Activated naive CD4-positive, alpha-beta T cell (primary cell): ENCODE measurements at regions not wholly inside any gene's neighbourhood (a gene's known extent, or its start where the extent isn't known, plus 50 kb on each side); places are given as distances from the start of the nearest gene placed in this dataset.
"Not testable (repeated sequence)": the region's sequence is repeated elsewhere in the genome, so short reads cannot be mapped to it uniquely, and the experiment has no call there.

Source experiments
- DNase-seq, 4 experiments: peaks; one replicate each; lab custom pipeline; 2025; lab: John Stamatoyannopoulos, UW

DNA sequence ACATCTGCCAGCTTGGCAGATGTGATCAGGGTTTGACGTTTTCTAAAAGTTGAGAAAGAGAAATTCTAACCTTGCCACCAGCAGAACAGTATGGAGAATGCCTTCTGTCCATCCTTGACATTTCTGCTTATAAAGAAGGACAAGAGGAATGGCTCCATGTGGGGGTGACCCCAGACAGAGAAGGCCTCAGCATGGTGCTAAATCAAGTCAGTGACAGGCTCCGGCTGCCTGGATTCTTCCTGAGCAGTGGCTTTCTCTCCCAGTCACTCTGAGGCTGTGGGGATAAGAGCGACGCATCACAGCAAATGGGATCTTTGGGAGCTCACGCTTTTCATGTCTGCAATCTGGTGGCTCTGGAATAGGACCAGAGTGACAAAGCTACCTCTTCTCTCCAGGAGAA, 640.2 kb upstream of the CAMK1G start:
- no peak for DNase-seq

GRCh38 chr1:208944981-208945451, 638.5 kb upstream of the CAMK1G start:
- no peak for DNase-seq

DNA sequence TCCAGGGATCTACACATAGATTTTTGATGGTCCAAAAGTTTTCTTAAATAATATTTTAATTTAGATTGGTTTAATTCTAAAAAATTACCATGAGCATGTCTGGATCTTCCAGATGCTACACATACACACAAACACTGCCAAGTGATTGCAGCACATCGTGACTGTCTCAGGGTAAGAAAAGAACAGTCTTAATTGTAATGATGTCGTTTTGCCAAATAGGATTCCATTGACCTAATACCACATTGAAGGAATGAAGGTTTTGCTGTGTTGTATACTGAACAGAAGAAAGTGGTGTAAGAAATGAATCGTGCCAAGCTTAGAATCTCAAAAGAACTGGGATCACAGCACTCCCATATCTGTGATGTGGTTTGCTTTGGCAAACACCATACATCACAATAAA, 633.3 kb upstream of the CAMK1G start:
- DNase-seq = no peak

- DNase-seq = no peak
Measured at GRCh38 chr1:208951026-208951525, 632.4 kb upstream of the CAMK1G start.

GRCh38 chr1:208951908-208952307, 631.6 kb upstream of the CAMK1G start:
- no peak for DNase-seq

DNA sequence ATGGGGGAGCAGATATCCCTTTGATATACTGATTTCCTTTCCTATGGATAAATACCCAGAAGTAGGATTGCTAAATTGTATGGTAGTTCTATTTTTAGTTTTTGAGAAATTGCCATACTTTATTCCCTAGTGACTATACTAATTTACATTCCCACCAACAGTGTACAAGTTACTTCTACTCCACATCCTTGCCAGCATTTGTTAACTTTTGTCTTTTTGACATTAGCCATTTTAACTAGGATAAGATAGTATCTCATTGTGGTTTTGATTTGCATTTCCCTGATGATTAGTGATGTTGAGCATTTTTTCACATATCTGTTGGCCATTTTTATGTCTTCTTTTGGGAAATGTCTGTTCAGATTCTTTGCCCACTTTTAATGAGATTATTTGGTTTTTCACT, 620.6 kb upstream of the CAMK1G start:
- DNase-seq = no peak

GRCh38 chr1:208965351-208965750, 618.2 kb upstream of the CAMK1G start:
- no peak for DNase-seq

GRCh38 chr1:208967334-208967733, 616.2 kb upstream of the CAMK1G start:
- no peak for DNase-seq

DNA sequence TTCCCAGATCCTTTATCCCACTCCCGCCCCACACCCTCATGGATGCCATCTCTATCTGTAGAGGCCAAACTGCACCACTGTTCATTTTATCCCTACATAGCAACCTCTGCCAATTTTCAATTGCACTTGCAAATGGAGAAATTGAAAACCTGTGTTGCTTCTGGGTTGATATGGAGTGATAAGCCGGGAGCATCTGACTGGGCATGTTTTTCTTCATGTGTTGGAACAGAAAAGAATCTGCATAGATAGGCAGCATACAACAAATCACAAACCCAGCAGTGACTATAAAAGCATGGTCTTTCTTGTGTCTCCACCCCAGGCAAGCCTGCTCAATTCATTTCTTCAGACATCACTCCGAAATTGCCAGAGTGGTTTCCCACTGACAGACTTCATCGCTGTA, 608.8 kb upstream of the CAMK1G start:
- no peak for DNase-seq

GRCh38 chr1:208975456-208975855, 608.1 kb upstream of the CAMK1G start:
- DNase-seq = no peak

DNA sequence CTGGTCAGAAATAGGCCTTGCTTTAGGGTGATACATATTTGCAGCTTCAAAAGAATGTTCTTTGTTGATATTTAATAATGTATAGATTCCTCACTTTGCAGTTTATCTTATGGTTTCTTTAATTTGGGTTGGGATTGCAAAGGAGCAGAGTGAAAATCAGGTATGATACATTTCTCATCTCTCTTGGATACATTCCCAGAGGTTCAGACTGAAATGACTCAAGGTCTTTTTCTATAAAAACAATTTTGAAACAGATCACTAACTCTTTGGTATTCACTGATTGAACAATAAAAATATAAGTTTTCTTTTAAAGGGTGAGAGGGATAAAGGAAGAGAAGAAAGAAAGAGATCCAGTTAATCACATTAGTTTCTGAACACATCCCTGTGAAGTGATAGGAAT, 606.5 kb upstream of the CAMK1G start:
- DNase-seq = no peak

- DNase-seq = no peak
Measured at GRCh38 chr1:208977638-208978256, 605.8 kb upstream of the CAMK1G start.

DNA sequence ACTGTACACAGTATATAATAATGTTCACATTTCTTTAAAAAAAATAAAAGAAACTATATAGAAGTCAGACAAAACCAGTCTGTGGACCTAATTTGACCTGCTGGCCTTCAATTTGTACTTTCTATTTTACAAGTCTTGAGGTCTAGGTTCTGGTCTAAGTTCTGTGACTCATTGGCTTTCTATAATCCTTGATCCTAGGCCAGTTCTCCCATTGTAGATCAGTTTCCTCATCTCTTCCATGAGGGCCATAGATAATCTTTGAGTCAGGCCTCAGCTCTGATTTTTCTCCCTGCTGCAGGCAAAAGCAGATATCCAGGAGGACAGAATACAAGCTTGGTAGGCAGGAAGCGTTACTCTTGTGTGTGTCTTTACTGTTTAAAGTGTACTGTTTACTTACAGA, 603.7 kb upstream of the CAMK1G start:
- DNase-seq = no peak

- DNase-seq = no peak
Measured at GRCh38 chr1:208980605-208981004, 602.9 kb upstream of the CAMK1G start.

GRCh38 chr1:208985231-208985630, 598.3 kb upstream of the CAMK1G start:
- no peak for DNase-seq

DNA sequence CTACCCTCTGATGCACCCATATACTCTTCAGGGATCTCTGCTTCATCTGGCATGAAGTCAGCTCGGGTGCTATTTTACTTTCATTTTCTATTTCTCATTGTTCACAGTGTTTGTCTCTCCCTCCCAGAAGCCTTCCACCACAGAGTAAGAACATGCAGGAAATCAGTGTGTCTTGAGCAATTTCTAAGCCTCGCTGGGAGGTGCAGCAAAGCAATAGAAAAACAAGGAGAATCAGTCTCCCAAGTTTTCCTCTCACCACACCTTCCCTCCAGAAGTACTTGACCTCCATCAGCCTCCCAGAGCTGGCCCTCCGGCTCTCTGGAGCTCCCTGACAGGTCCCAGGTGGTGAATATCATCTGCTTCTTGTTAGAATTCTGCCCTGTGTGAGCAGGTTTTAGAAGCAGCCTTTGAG, 594.7 kb upstream of the CAMK1G start:
- peak in 1 of 4 experiments; percentile 0 for DNase-seq

GRCh38 chr1:208990456-208990855, 593.1 kb upstream of the CAMK1G start:
- no peak for DNase-seq

DNA sequence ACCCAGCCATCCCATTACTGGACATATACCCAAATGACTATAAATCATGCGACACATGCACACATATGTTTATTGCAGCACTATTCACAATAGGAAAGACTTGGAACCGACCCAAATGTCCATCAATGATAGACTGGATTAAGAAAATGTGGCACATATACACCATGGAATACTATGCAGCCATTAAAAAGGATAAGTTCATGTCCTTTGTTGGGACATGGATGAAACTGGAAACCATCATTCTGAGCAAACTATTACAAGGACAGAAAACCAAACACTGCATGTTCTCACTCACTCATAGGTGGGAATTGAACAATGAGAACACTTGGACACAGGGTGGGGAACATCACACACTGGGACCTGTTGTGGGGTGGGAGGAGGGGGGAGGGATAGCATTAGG, 586.5 kb upstream of the CAMK1G start:
- not testable (repeated sequence) for DNase-seq

- no peak for DNase-seq
Measured at GRCh38 chr1:208997726-208998312, 585.7 kb upstream of the CAMK1G start.

DNA sequence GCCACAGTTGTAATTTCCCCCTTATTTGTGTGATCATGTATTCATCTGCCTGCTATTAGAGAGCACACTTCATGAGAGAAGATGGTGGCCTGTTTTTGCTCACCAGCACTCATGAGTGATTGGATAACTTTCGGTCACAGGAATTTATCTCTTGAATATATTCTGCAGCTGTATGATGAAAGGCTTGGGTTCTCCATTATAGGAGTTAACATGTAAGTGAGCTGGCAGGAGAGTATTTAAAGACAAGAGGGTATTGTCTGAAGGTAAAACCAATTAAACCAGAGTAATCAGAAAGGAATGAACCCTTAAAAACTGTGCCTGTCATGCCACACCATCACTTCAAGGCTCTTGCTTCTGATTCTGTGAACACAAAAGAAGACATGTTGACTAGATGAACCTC, 574.9 kb upstream of the CAMK1G start:
- DNase-seq = no peak

GRCh38 chr1:209010475-209011230, 572.9 kb upstream of the CAMK1G start:
- no peak for DNase-seq

DNA sequence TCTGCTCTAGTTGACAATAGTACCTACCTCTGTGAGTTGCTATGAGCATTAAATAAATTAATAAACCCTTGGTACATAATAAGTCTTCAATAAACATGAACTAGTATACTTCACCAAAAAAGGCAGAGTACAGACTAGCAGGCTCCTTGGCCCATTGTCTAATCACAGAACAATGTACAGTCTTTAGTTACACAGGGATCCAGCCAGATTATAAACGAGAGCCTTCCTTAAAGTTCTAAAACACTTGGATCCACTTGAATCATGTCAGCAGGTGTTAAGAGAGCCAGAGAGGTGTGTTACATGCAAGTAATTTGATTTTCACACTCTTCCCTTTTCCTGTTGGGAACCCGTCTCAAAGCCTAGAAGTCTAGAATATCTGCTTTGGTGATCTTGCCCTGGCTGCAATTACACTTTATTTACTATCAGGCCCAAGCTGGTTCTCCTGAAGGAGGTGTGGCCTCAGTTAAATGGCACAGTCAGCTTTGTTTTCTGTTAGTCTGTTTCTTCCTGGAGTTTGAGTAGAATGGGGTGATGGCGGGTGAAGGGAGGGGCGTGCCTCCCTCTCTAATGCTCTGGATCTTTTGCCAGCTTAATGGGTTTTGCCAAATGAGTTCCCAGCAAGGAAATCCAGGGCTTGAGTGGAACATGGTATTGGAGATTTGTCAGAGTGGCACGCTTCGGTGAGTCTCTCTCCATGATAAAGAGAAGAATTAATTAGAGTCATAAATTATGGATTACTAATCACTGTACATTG, 570.9 kb upstream of the CAMK1G start:
- no peak for DNase-seq
